Limb (tissue), 2 donors: ENCODE measurements at regions not wholly inside any gene's neighbourhood (a gene's known extent, or its start where the extent isn't known, plus 50 kb on each side); places are given as distances from the start of the nearest gene placed in this dataset.
"Not testable (repeated sequence)": the region's sequence is repeated elsewhere in the genome, so short reads cannot be mapped to it uniquely, and the experiment has no call there.

Source experiments
- DNase-seq, 2 donors: peaks; one replicate each; pipeline ENCODE4 v3.0.0-alpha.2; 2016; ENCODE audit errors: extremely low spot score in 2 of 2

- no peak for DNase-seq
Observed at GRCh38 chr14:97777622-97778355, 980.6 kb downstream of the VRK1 start.

- no peak for DNase-seq
Observed at GRCh38 chr14:97779140-97779539, 982.0 kb downstream of the VRK1 start.

- DNase-seq, result no peak
Observed at GRCh38 chr14:97780804-97781203, 983.6 kb downstream of the VRK1 start.

- no peak for DNase-seq
Observed at GRCh38 chr14:97781961-97782360, 984.8 kb downstream of the VRK1 start.

- no peak for DNase-seq
Observed at GRCh38 chr14:97782871-97783414, 985.8 kb downstream of the VRK1 start.

GRCh38 chr14:97785495-97785894, 988.3 kb downstream of the VRK1 start:
- DNase-seq, result no peak

- DNase-seq, result no peak
Observed at GRCh38 chr14:97788364-97788763, 991.2 kb downstream of the VRK1 start.

- DNase-seq, result no peak
Observed at GRCh38 chr14:97788846-97789526, 991.8 kb downstream of the VRK1 start.

- no peak for DNase-seq
Observed at GRCh38 chr14:97791072-97791471, 993.9 kb downstream of the VRK1 start.

GRCh38 chr14:97791906-97792305, 994.7 kb downstream of the VRK1 start:
- no peak for DNase-seq

- DNase-seq, result no peak
Observed at GRCh38 chr14:97796511-97796910, 999.3 kb downstream of the VRK1 start.

- no peak for DNase-seq
Observed at GRCh38 chr14:97798176-97798575, 1001.0 kb downstream of the VRK1 start.

GRCh38 chr14:97802430-97803373, 1005.5 kb downstream of the VRK1 start:
- no peak for DNase-seq

- no peak for DNase-seq
Observed at GRCh38 chr14:97804056-97804455, 1006.9 kb downstream of the VRK1 start.

GRCh38 chr14:97806891-97807290, 1009.7 kb downstream of the VRK1 start:
- no peak for DNase-seq

- DNase-seq, result not testable (repeated sequence)
Observed at GRCh38 chr14:97808541-97808940, 1011.4 kb downstream of the VRK1 start.

- DNase-seq, result no peak
Observed at GRCh38 chr14:97813556-97813955, 1016.4 kb downstream of the VRK1 start.

GRCh38 chr14:97820781-97821180, 1023.6 kb downstream of the VRK1 start:
- DNase-seq, result no peak

- DNase-seq, result no peak
Observed at GRCh38 chr14:97824218-97824617, 1027.0 kb downstream of the VRK1 start.

GRCh38 chr14:97827746-97828145, 1030.6 kb downstream of the VRK1 start:
- no peak for DNase-seq

- DNase-seq, result no peak
Observed at GRCh38 chr14:97832776-97833175, 1035.6 kb downstream of the VRK1 start.

GRCh38 chr14:97838986-97839385, 1041.8 kb downstream of the VRK1 start:
- DNase-seq, result no peak
